ENCODE measurements at regions not wholly inside any gene's neighbourhood (a gene's known extent, or its start where the extent isn't known, plus 50 kb on each side); places are given as distances from the start of the nearest gene placed in this dataset.
A peak's percentile ranks its signal among the peaks of the same experiment; 100 is the strongest.

GRCh38 chr18:76691800-76692199 is 130.6 kb upstream of the ZNF236 start:
- H3K4me3 ChIP-seq (ENCODE audit: low read depth, low read length), result no peak overlapping the region
- DNase-seq (ENCODE audit: low read depth), result no peak
- no peak for TF ChIP-seq CTCF (IDR thresholded peaks at IDR 0.05; ENCODE audit: control insufficient read depth, extremely low read depth, insufficient read depth)

- no peak for DNase-seq (ENCODE audit: low read depth)
- no peak overlapping the region for H3K4me3 ChIP-seq (ENCODE audit: low read depth, low read length)
- TF ChIP-seq CTCF (IDR thresholded peaks at IDR 0.05; ENCODE audit: control insufficient read depth, extremely low read depth, insufficient read depth), result peak; percentile 45
Observed at GRCh38 chr18:76689646-76690264, 132.6 kb upstream of the ZNF236 start.

GRCh38 chr18:76688724-76689472 is 133.5 kb upstream of the ZNF236 start:
- no peak overlapping the region for H3K4me3 ChIP-seq (ENCODE audit: low read depth, low read length)
- no peak for TF ChIP-seq CTCF (IDR thresholded peaks at IDR 0.05; ENCODE audit: control insufficient read depth, extremely low read depth, insufficient read depth)
- DNase-seq (ENCODE audit: low read depth), result no peak

GRCh38 chr18:76687304-76687962 is 134.9 kb upstream of the ZNF236 start:
- no peak overlapping the region for H3K4me3 ChIP-seq (ENCODE audit: low read depth, low read length)
- no peak for DNase-seq (ENCODE audit: low read depth)
- TF ChIP-seq CTCF (IDR thresholded peaks at IDR 0.05; ENCODE audit: control insufficient read depth, extremely low read depth, insufficient read depth), result no peak

- H3K4me3 ChIP-seq (ENCODE audit: low read depth, low read length), result no peak overlapping the region
- DNase-seq (ENCODE audit: low read depth), result peak; percentile 10
- peak; percentile 77 for TF ChIP-seq CTCF (IDR thresholded peaks at IDR 0.05; ENCODE audit: control insufficient read depth, extremely low read depth, insufficient read depth)
Observed at GRCh38 chr18:76686737-76687231, 135.6 kb upstream of the ZNF236 start.

GRCh38 chr18:76685860-76686259 is 136.5 kb upstream of the ZNF236 start:
- TF ChIP-seq CTCF (IDR thresholded peaks at IDR 0.05; ENCODE audit: control insufficient read depth, extremely low read depth, insufficient read depth), result no peak
- no peak for DNase-seq (ENCODE audit: low read depth)
- H3K4me3 ChIP-seq (ENCODE audit: low read depth, low read length), result no peak overlapping the region

Measured in LNCaP clone FGC (cell line).